PC-3 (cell line): ENCODE measurements at regions not wholly inside any gene's neighbourhood (a gene's known extent, or its start where the extent isn't known, plus 50 kb on each side); places are given as distances from the start of the nearest gene placed in this dataset.

Experiments used
- CTCF ChIP-seq: fragments of 300-600 bp; sonication (generic); conservative IDR thresholded peaks from 2 replicates; pipeline ENCODE4 v1.5.1; 2017; ENCODE audit warnings: antibody characterized with exemption, low read depth, mild to moderate bottlenecking, low read length
- EZH2 ChIP-seq: fragments of 300-600 bp; sonication (generic); IDR thresholded peaks from one replicate; pipeline ENCODE4 v1.6.1; 2017; ENCODE audit warnings: antibody characterized with exemption, mild to moderate bottlenecking, low read length; ENCODE audit not compliant: unreplicated experiment

- TF ChIP-seq CTCF, result no peak
- no peak for TF ChIP-seq EZH2
Observed at GRCh38 chr11:129573161-129573560, 197.5 kb downstream of the BARX2 start.
